Mesenteric fat pad (tissue), 1 donor: ENCODE measurements at regions not wholly inside any gene's neighbourhood (a gene's known extent, or its start where the extent isn't known, plus 50 kb on each side); places are given as distances from the start of the nearest gene placed in this dataset.

ENCODE experiments used
- DNase-seq: peaks from one replicate; pipeline ENCODE4 v3.0.0-alpha.2; 2020; ENCODE audit warnings: low spot score
- donor health status: DM: yes; HTN: yes; CAD: no.

GRCh38 chr18:22844628-22845027 lies 88.5 kb upstream of the RBBP8 start:
- no peak for DNase-seq

GRCh38 chr18:22846088-22846683 lies 86.9 kb upstream of the RBBP8 start:
- no peak for DNase-seq

- DNase-seq: no peak
These were observed 86.4 kb upstream of the RBBP8 start for GRCh38 chr18:22846697-22847096.

DNA sequence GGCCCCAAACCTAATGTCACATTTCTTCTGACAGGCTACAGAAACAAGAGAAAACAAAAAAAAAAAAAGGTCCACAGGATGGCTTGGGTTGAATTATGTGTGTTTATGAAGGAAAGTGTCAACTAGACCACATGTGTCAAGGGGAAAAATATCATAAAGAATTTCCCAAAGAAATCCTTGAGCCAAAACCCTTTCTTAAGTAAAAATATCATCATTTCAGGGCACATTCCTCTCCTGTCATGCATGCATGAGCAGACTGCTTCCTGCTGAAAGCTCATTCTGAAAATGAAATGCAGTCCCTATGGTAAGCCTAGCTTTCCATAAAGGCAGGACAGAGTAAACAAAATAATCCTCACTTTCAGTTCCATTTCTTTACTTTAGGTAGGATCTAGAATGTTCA lies 85.7 kb upstream of the RBBP8 start:
- no peak for DNase-seq

- no peak for DNase-seq
These were observed 85.2 kb upstream of the RBBP8 start for GRCh38 chr18:22847867-22848451.

- no peak for DNase-seq
These were observed 84.5 kb upstream of the RBBP8 start for GRCh38 chr18:22848615-22849014.

GRCh38 chr18:22856870-22857269 lies 76.3 kb upstream of the RBBP8 start:
- no peak for DNase-seq

- DNase-seq: no peak
These were observed 75.0 kb upstream of the RBBP8 start for GRCh38 chr18:22858121-22858520.

- no peak for DNase-seq
These were observed 72.3 kb upstream of the RBBP8 start for GRCh38 chr18:22860807-22861206.

GRCh38 chr18:22865354-22866116 lies 67.6 kb upstream of the RBBP8 start:
- no peak for DNase-seq

- no peak for DNase-seq
These were observed 64.3 kb upstream of the RBBP8 start for GRCh38 chr18:22868831-22869230.

DNA sequence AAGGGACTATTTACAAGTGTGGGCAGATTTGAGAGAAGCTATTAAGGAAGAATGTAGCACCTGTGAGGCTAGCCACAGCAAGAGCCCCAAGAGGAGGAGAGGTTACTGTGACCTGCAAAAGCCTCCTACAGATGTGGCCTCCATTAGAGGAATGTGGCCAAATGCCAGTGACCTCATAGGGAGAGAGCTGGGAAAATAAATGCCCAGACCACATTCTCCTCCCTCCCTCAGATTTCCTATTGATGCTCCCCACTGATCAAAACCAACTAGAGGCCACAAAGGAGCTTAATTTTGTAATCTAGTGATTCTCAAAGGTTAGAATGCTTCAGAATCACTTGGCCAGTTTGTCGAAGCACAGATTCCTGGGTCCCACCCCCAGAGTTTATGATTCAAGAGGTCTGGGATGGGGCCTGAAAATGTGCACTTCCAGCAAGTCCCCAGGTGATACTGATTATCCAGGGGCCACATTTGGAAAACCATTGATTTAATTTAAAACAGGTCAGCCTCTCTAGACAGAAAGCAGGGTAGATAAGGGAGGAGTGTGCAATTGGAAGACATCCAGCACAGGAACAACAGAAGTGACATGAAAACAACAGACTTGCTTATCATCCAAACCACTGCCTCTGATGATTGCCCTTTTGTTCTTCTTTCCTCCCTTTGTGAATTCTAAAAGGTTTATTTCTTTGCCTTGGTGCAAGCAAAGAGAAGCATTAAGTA lies 61.2 kb upstream of the RBBP8 start:
- DNase-seq: no peak

DNA sequence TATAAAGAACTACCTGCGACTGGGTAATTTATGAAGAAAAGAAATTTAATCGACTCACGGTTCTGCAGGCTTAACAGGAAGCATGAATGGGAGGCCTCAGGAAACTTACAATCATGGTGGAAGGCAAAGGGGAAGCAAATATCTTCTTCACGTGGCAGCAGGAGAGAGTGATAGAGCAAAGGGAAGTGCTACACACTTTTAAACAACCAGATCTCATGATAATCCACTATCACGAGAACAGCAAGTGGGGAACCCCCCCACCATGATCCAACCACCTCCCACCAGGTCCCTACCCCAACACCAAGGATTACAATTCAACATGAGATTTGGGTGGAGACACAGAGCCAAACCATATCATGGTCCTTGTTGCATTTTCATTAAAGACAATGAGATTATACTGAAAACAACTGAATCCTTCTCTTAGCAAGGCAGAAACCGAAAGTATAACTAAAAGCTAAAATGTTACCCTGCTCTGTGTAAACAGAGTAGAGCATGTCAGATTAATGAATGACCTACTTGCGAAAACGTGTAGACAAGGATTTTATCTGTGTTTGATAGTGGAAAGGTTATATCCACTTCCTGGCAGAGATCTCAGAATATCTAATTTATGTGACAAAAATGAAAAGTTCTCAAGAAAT lies 60.1 kb upstream of the RBBP8 start:
- DNase-seq: no peak

DNA sequence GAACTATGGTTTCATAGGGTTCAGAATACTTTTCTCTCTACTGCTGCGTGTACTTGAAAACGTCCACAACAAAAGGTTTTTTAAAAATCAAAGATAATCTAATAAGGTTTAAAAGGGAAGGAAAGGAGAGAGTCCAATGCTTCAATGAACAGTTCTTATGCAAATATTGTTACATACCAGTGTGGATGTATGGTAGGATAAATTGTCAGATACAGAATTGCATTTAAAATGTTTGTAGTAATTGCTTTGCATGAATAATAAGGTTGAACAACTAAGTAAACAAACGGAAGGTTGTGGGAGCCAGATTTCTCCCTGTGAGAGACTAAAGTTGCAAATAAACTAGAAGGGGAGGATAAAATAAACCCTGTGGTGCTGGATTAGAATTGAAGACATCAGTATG lies 53.8 kb upstream of the RBBP8 start:
- DNase-seq: no peak

GRCh38 chr18:22882084-22882483 lies 51.0 kb upstream of the RBBP8 start:
- DNase-seq: no peak

GRCh38 chr18:22883179-22883578 lies 49.9 kb upstream of the RBBP8 start:
- no peak for DNase-seq
